IMR-90 (cell line): ENCODE measurements at regions not wholly inside any gene's neighbourhood (a gene's known extent, or its start where the extent isn't known, plus 50 kb on each side); places are given as distances from the start of the nearest gene placed in this dataset.

ENCODE experiments used
- CTCF ChIP-seq: conservative IDR thresholded peaks from 2 replicates; pipeline ENCODE4 v1.5.1; 2012; ENCODE audit warnings: mild to moderate bottlenecking, low read depth, low read length, improper control_type of control experiment
- FOS ChIP-seq: fragments of 150-350 bp; IDR thresholded peaks from 2 replicates; pipeline ENCODE4 v1.6.1; 2016; ENCODE audit warnings: low read depth, low read length
- MXI1 ChIP-seq: IDR thresholded peaks from 2 replicates; pipeline ENCODE4 v1.6.1; 2012; ENCODE audit warnings: low read depth, mild to moderate bottlenecking, low read length, moderate library complexity, borderline replicate concordance
- NFE2L2 ChIP-seq: fragments of 150-350 bp; IDR thresholded peaks from 2 replicates; pipeline ENCODE4 v1.6.1; 2016; ENCODE audit warnings: low read depth, mild to moderate bottlenecking, low read length
- POLR2A ChIP-seq: IDR thresholded peaks from 2 replicates; pipeline ENCODE4 v1.6.1; 2012; ENCODE audit warnings: mild to moderate bottlenecking, low read depth, low read length
- RAD21 ChIP-seq: IDR thresholded peaks from 2 replicates; pipeline ENCODE4 v1.6.1; 2012; ENCODE audit warnings: low read length, improper control_type of control experiment
- RCOR1 ChIP-seq: IDR thresholded peaks from 2 replicates; pipeline ENCODE4 v1.6.1; 2012; ENCODE audit warnings: mild to moderate bottlenecking, low read length, improper control_type of control experiment; ENCODE audit not compliant: insufficient replicate concordance
- RFX5 ChIP-seq: IDR thresholded peaks from 2 replicates; pipeline ENCODE4 v1.8.0; 2012; ENCODE audit warnings: low read depth, mild to moderate bottlenecking, low read length, moderate library complexity
- SMC3 ChIP-seq: fragments of 150-350 bp; IDR thresholded peaks from 2 replicates; pipeline ENCODE4 v1.6.1; 2016; ENCODE audit warnings: low read depth, mild to moderate bottlenecking, antibody characterized with exemption, low read length, moderate library complexity
- USF2 ChIP-seq: fragments of 150-350 bp; IDR thresholded peaks from 2 replicates; pipeline ENCODE4 v1.6.1; 2017; ENCODE audit warnings: mild to moderate bottlenecking, antibody characterized with exemption, low read length, low read depth

- no peak for TF ChIP-seq CTCF
- no peak for TF ChIP-seq POLR2A
- no peak for TF ChIP-seq RAD21
- TF ChIP-seq NFE2L2 = no peak
- TF ChIP-seq USF2 = no peak
- TF ChIP-seq MXI1 = no peak
- no peak for TF ChIP-seq RFX5
- TF ChIP-seq RCOR1 = no peak
- TF ChIP-seq SMC3 = no peak
- no peak for TF ChIP-seq FOS
These were observed 291.1 kb upstream of the TBX3 start for GRCh38 chr12:114974826-114975639.
